ENCODE measurements at regions not wholly inside any gene's neighbourhood (a gene's known extent, or its start where the extent isn't known, plus 50 kb on each side); places are given as distances from the start of the nearest gene placed in this dataset.
"Not testable (repeated sequence)": the region's sequence is repeated elsewhere in the genome, so short reads cannot be mapped to it uniquely, and the experiment has no call there.

- DNase-seq: no peak
Measured at GRCh38 chr6:44723439-44724197, 336.1 kb downstream of the CDC5L start.

- DNase-seq: no peak
Measured at GRCh38 chr6:44725070-44725469, 337.6 kb downstream of the CDC5L start.

- no peak for DNase-seq
Measured at GRCh38 chr6:44727651-44728630, 340.4 kb downstream of the CDC5L start.

GRCh38 chr6:44730771-44731391 lies 343.4 kb downstream of the CDC5L start:
- no peak for DNase-seq

DNA sequence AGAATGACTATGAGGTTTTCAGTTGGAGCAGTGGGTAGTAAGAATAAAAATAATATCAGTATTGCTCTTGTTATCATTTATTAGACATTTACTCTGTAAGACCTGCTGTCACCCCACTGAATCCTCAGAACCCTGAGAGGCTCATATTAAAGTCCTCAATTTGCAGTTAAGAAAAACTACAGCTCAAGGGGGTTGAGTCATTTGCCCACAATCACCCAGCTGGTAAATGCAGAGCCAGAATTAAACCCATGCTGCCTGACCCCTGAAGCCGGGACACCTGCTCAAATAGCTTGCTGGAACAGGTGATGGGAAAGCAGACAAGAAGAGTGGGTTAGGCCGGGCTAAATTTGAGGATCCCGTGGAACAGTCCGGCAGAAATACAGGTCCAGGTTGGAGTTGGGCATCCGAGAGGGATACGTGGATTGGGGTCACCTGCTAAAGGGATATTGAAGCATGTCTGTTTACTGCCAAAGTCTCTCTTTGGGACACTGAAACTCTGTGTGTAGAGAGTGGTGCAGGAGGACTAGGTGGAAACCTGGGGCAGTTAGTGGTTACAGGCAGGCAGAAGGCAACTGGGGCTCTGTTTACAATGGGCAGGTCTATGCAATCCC lies 344.1 kb downstream of the CDC5L start:
- no peak for DNase-seq

DNA sequence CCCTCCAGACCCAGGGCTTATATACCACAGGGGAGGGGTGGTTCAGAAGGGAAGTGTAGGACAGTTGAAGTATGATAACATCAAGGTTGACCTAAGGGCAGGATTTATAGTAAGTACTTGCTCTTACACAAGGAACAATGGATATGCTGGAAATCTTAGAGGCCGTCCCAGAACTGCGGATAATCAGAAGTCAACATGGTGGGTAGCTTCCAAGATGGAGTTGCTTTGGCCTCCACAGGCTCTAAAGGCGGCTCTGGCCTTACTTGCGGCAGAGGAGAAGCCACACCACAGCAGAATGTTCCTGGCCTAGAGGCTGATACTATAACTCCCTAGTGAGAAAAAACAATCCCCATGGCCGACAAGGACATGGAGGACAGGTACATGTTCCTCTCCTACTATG lies 344.7 kb downstream of the CDC5L start:
- no peak for DNase-seq

DNA sequence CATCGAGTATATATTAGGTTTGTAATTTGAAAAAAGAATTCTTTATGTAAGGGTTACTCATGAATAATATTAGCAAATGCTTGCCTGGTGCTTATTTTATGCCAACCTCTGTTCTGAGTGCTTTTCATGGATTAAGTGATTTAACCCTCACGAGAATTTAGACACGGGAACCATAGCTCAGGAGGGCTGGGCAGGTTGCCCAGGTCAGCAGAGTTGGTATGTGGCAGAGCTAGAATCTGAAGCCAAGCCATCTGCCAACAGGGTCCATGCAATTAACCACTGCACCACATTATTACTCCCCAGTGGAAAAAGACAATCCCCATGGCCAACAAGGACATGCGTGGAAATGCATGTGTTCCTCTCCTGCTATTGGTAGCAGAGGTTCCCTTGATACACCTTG lies 345.6 kb downstream of the CDC5L start:
- DNase-seq: no peak

GRCh38 chr6:44733868-44734267 lies 346.4 kb downstream of the CDC5L start:
- no peak for DNase-seq

GRCh38 chr6:44734886-44735629 lies 347.6 kb downstream of the CDC5L start:
- no peak for DNase-seq

GRCh38 chr6:44735630-44735963 lies 348.1 kb downstream of the CDC5L start:
- no peak for DNase-seq

DNA sequence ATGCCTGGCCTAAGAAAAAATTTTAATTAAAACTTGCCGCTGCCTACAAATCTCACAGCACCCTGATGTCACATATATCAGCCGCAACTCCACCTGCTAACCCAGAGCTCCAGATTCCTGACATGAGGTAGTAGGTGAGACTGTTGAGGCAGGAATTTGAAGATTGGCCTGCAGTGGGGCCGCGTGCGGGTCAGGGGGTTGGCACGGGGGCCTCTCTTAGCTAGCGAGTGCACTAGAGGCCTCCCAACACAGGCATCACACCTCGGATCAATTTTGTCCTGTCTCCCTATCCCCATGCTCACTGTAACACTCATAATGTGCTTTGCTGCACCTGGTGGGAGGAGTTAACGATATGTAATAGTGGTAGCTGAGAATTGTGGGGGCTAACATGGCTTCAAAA lies 349.8 kb downstream of the CDC5L start:
- no peak for DNase-seq

GRCh38 chr6:44737829-44738528 lies 350.5 kb downstream of the CDC5L start:
- no peak for DNase-seq

- no peak for DNase-seq
Measured at GRCh38 chr6:44738601-44739146, 351.2 kb downstream of the CDC5L start.

- no peak for DNase-seq
Measured at GRCh38 chr6:44739181-44739580, 351.7 kb downstream of the CDC5L start.

DNA sequence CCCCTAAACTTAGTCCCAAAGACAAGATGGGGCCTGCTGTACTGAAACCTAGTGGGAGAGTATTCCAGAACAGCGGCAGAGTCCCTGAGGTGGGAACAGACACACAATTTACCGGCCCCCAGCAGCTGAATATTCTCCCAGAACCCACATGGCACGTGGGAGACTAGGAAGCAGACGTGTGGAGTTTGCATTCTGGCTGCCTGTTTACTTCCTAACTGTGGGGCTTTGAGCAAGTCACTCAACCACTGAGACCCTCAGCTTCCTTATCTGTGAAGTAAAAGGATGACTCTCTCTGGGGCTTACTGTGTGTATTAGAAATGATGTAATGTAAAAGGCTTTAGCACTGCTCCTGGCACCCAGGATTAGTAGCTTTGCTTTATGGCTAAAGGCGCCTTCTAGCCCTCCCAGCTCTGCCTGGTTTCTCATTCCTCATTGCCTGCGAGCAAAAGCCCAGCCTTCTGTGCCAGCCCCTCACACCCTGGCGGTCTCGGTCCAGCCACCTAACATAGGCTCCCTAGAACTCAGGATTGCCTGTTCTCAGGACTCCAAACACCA lies 353.1 kb downstream of the CDC5L start:
- DNase-seq: no peak

DNA sequence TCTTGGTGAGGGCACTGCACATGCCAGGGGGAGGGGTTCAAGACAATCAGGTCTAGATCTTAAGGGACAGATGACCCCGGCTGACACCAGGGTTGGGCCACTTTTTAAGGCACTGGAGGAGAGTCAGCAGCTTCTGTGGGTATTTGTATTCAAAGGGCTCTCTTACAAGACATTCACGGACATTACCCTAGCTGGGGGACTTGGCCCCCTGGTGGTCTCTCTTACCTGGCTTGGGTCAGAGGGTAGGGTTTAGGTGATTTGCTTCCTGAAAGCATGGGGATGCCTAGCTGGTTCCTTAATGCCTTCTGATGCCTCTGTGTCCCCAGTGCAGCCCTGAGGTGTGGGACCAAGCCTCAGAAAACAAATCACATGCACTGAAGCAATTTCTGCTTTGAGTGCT lies 354.7 kb downstream of the CDC5L start:
- no peak for DNase-seq

DNA sequence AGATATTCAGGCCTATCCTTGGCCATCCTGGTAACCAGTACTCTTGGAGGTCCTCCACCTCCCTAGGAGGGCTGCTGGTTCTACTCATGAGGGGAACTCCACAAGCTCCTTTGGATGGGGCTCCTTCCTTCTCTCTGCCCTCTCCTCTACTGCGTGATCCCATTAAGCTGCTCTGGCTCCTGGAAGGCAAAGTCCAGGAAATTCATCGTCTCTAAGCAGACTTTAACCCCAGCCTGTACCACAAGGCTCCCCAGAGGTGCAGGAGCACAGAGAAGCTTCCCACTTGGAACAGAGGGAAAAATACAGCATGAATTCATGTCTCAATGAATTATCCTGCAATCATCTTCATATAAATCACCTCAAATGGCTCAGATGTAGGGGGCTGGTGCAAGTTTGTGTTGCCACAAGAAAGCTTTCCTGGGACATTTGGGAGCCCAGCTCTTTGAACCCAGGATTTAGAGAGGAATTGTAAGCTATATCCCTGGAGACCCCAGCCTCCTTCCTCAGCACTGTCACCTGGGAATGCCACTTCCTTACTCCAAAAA lies 355.4 kb downstream of the CDC5L start:
- DNase-seq: no peak

GRCh38 chr6:44760116-44760515 lies 372.6 kb downstream of the CDC5L start:
- DNase-seq: not testable (repeated sequence)

GRCh38 chr6:44761046-44761445 lies 373.5 kb downstream of the CDC5L start:
- DNase-seq: no peak

GRCh38 chr6:44762496-44762895 lies 375.0 kb downstream of the CDC5L start:
- DNase-seq: no peak

Data from effector CD8-positive, alpha-beta T cell (primary cell).